HL-60 (cell line): ENCODE measurements at regions not wholly inside any gene's neighbourhood (a gene's known extent, or its start where the extent isn't known, plus 50 kb on each side); places are given as distances from the start of the nearest gene placed in this dataset.

Experiments
- DNase-seq, 2 experiments: peaks; one replicate each; pipeline ENCODE4 v3.0.0-alpha.2; 2010 to 2020; ENCODE audit warnings: low read depth in 1 of 2, low spot score in 1 of 2
- H3K27ac ChIP-seq: fragments of 250-450 bp; sonication (Bioruptor Pico); replicated peaks from 2 replicates; pipeline ENCODE4 v1.5.1; 2020; ENCODE audit warnings: mild to moderate bottlenecking, moderate library complexity
- H3K27me3 ChIP-seq: fragments of 250-450 bp; sonication (Bioruptor Pico); 2 replicates; pipeline ENCODE4 v1.5.1; 2021; ENCODE audit warnings: mild to moderate bottlenecking, moderate library complexity; ENCODE audit not compliant: insufficient read depth, poor library complexity, severe bottlenecking
- H3K4me3 ChIP-seq: replicated peaks from 2 replicates; pipeline ENCODE4 v1.5.1; 2011; ENCODE audit warnings: mild to moderate bottlenecking, control low read depth, low read length; ENCODE audit not compliant: insufficient read depth
- CTCF ChIP-seq: IDR thresholded peaks from one replicate; pipeline ENCODE4 v1.5.1; 2011; ENCODE audit warnings: low read length, control low read depth, inconsistent platforms; ENCODE audit not compliant: insufficient read depth
- GABPA ChIP-seq: IDR thresholded peaks from 2 replicates; pipeline ENCODE4 v1.6.1; 2012; ENCODE audit warnings: low read depth
- POLR2AphosphoS5 ChIP-seq: IDR thresholded peaks from 2 replicates; pipeline ENCODE4 v1.6.1; 2012; ENCODE audit warnings: low read depth
- REST ChIP-seq: IDR thresholded peaks from 2 replicates; pipeline ENCODE4 v1.6.1; 2012; ENCODE audit warnings: low read depth; ENCODE audit not compliant: insufficient replicate concordance
- SPI1 ChIP-seq: IDR thresholded peaks from 2 replicates; pipeline ENCODE4 v1.6.1; 2012; ENCODE audit warnings: low read depth, mild to moderate bottlenecking, borderline replicate concordance

GRCh38 chr10:20598590-20598989 is 298.5 kb downstream of the NEBL start:
- DNase-seq = no peak
- Histone ChIP-seq H3K4me3 (no peak overlapping the region), H3K27ac (no peak overlapping the region), H3K27me3 (no peaks in the 10 kb centered on the region)
- no peak for TF ChIP-seq GABPA

GRCh38 chr10:20596911-20597310 is 300.2 kb downstream of the NEBL start:
- no peak for TF ChIP-seq GABPA
- TF ChIP-seq CTCF = no peak
- TF ChIP-seq REST = no peak
- no peak for TF ChIP-seq SPI1
- TF ChIP-seq POLR2AphosphoS5 = no peak
- Histone ChIP-seq H3K27me3 (no peaks in the 10 kb centered on the region), H3K4me3 (no peak overlapping the region), H3K27ac (no peak overlapping the region)
- no peak for DNase-seq

GRCh38 chr10:20596065-20596755 is 300.9 kb downstream of the NEBL start:
- TF ChIP-seq POLR2AphosphoS5 (no peak), GABPA (no peak)
- Histone ChIP-seq H3K4me3 (no peak overlapping the region), H3K27ac (no peak overlapping the region), H3K27me3 (no peaks in the 10 kb centered on the region)
- DNase-seq = no peak

GRCh38 chr10:20593649-20594048 is 303.5 kb downstream of the NEBL start:
- Histone ChIP-seq H3K4me3 (no peak overlapping the region), H3K27me3 (no peaks in the 10 kb centered on the region), H3K27ac (no peak overlapping the region)
- TF ChIP-seq POLR2AphosphoS5 (no peak), SPI1 (no peak), CTCF (no peak), GABPA (no peak), REST (no peak)
- no peak for DNase-seq

GRCh38 chr10:20582041-20582440 is 315.1 kb downstream of the NEBL start:
- no peak overlapping the region for H3K27ac ChIP-seq
- H3K4me3 ChIP-seq = no peak overlapping the region
- no peak for TF ChIP-seq POLR2AphosphoS5
- no peak for TF ChIP-seq SPI1
- TF ChIP-seq REST = no peak
- TF ChIP-seq GABPA = no peak
- no peak for TF ChIP-seq CTCF
- no peak for DNase-seq
- H3K27me3 ChIP-seq = no peaks in the 10 kb centered on the region
